ENCODE measurements at regions not wholly inside any gene's neighbourhood (a gene's known extent, or its start where the extent isn't known, plus 50 kb on each side); places are given as distances from the start of the nearest gene placed in this dataset.

GRCh38 chr16:82506692-82507670, 119.8 kb upstream of the CDH13 start:
- H3K27me3 ChIP-seq (ENCODE audit: control insufficient read depth in 1 of 2, insufficient read depth in 2 of 2, low read length in 2 of 2), result peaks cover 0 to 3% of the 10 kb centered on the region in 2 donors
- 66 to 72% methylated on average over 19 of the region's 19 CpGs for WGBS, 2 donors

GRCh38 chr16:82504836-82505235, 121.9 kb upstream of the CDH13 start:
- H3K36me3 ChIP-seq (ENCODE audit: control insufficient read depth in 2 of 2, insufficient read depth in 2 of 2, low read length in 1 of 2), result no peaks in the 10 kb centered on the region
- peaks cover 0 to 3% of the 10 kb centered on the region in 2 donors for H3K27me3 ChIP-seq (ENCODE audit: control insufficient read depth in 1 of 2, insufficient read depth in 2 of 2, low read length in 2 of 2)
- 50 to 53% methylated on average over 8 of the region's 8 CpGs for WGBS, 2 donors
- H3K27ac ChIP-seq (ENCODE audit: low read depth in 2 of 2, low read length in 1 of 2), result no peak overlapping the region
- H3K4me3 ChIP-seq (ENCODE audit: low read depth in 1 of 2, low read length in 2 of 2), result no peak overlapping the region
- no peaks in the 10 kb centered on the region for H3K4me1 ChIP-seq (ENCODE audit: control insufficient read depth in 2 of 2, insufficient read depth in 2 of 2, low read length in 1 of 2)
- peaks cover 11 to 12% of the 10 kb centered on the region in 2 donors for H3K9me3 ChIP-seq (ENCODE audit: control insufficient read depth in 2 of 2, insufficient read depth in 1 of 2, low read depth in 1 of 2, low read length in 1 of 2)

More at GRCh38 chr16:82506692-82507670, 119.8 kb upstream of the CDH13 start:
- no peaks in the 10 kb centered on the region for H3K36me3 ChIP-seq (ENCODE audit: control insufficient read depth in 2 of 2, insufficient read depth in 2 of 2, low read length in 1 of 2)
- H3K27ac ChIP-seq (ENCODE audit: low read depth in 2 of 2, low read length in 1 of 2), result no peak overlapping the region
- H3K4me1 ChIP-seq (ENCODE audit: control insufficient read depth in 2 of 2, insufficient read depth in 2 of 2, low read length in 1 of 2), result no peaks in the 10 kb centered on the region
- H3K4me3 ChIP-seq (ENCODE audit: low read depth in 1 of 2, low read length in 2 of 2), result no peak overlapping the region
- H3K9me3 ChIP-seq (ENCODE audit: control insufficient read depth in 2 of 2, insufficient read depth in 1 of 2, low read depth in 1 of 2, low read length in 1 of 2), result peaks cover 11 to 12% of the 10 kb centered on the region in 2 donors

GRCh38 chr16:82499302-82499701, 127.5 kb upstream of the CDH13 start:
- Histone ChIP-seq H3K4me1 (ENCODE audit: control insufficient read depth in 2 of 2, insufficient read depth in 2 of 2, low read length in 1 of 2) (no peaks in the 10 kb centered on the region), H3K27me3 (ENCODE audit: control insufficient read depth in 1 of 2, insufficient read depth in 2 of 2, low read length in 2 of 2) (no peaks in the 10 kb centered on the region), H3K27ac (ENCODE audit: low read depth in 2 of 2, low read length in 1 of 2) (no peak overlapping the region), H3K4me3 (ENCODE audit: low read depth in 1 of 2, low read length in 2 of 2) (no peak overlapping the region), H3K36me3 (ENCODE audit: control insufficient read depth in 2 of 2, insufficient read depth in 2 of 2, low read length in 1 of 2) (no peaks in the 10 kb centered on the region), H3K9me3 (ENCODE audit: control insufficient read depth in 2 of 2, insufficient read depth in 1 of 2, low read depth in 1 of 2, low read length in 1 of 2) (no peaks in the 10 kb centered on the region)
- WGBS, 2 donors, result 65 to 71% methylated on average over 4 of the region's 4 CpGs

- Histone ChIP-seq H3K9me3 (ENCODE audit: control insufficient read depth in 2 of 2, insufficient read depth in 1 of 2, low read depth in 1 of 2, low read length in 1 of 2) (no peaks in the 10 kb centered on the region), H3K27ac (ENCODE audit: low read depth in 2 of 2, low read length in 1 of 2) (no peak overlapping the region), H3K4me3 (ENCODE audit: low read depth in 1 of 2, low read length in 2 of 2) (no peak overlapping the region), H3K27me3 (ENCODE audit: control insufficient read depth in 1 of 2, insufficient read depth in 2 of 2, low read length in 2 of 2) (no peaks in the 10 kb centered on the region), H3K4me1 (ENCODE audit: control insufficient read depth in 2 of 2, insufficient read depth in 2 of 2, low read length in 1 of 2) (no peaks in the 10 kb centered on the region), H3K36me3 (ENCODE audit: control insufficient read depth in 2 of 2, insufficient read depth in 2 of 2, low read length in 1 of 2) (no peaks in the 10 kb centered on the region)
- WGBS, 2 donors, result 51 to 58% methylated on average over 4 of the region's 4 CpGs
These were observed 129.6 kb upstream of the CDH13 start for GRCh38 chr16:82497139-82497538.

- H3K9me3 ChIP-seq (ENCODE audit: control insufficient read depth in 2 of 2, insufficient read depth in 1 of 2, low read depth in 1 of 2, low read length in 1 of 2), result no peaks in the 10 kb centered on the region
- no peaks in the 10 kb centered on the region for H3K4me1 ChIP-seq (ENCODE audit: control insufficient read depth in 2 of 2, insufficient read depth in 2 of 2, low read length in 1 of 2)
These were observed 138.3 kb upstream of the CDH13 start for GRCh38 chr16:82488460-82488859.

GRCh38 chr16:82481455-82481854, 145.3 kb upstream of the CDH13 start:
- H3K4me3 ChIP-seq (ENCODE audit: low read depth in 1 of 2, low read length in 2 of 2), result no peak overlapping the region
- WGBS, 2 donors, result 39 to 47% methylated on average over 3 of the region's 3 CpGs
- no peaks in the 10 kb centered on the region for H3K27me3 ChIP-seq (ENCODE audit: control insufficient read depth in 1 of 2, insufficient read depth in 2 of 2, low read length in 2 of 2)
- no peak overlapping the region for H3K27ac ChIP-seq (ENCODE audit: low read depth in 2 of 2, low read length in 1 of 2)
- no peaks in the 10 kb centered on the region for H3K4me1 ChIP-seq (ENCODE audit: control insufficient read depth in 2 of 2, insufficient read depth in 2 of 2, low read length in 1 of 2)
- no peaks in the 10 kb centered on the region for H3K36me3 ChIP-seq (ENCODE audit: control insufficient read depth in 2 of 2, insufficient read depth in 2 of 2, low read length in 1 of 2)
- H3K9me3 ChIP-seq (ENCODE audit: control insufficient read depth in 2 of 2, insufficient read depth in 1 of 2, low read depth in 1 of 2, low read length in 1 of 2), result peaks cover 0 to 2% of the 10 kb centered on the region in 2 donors

More at GRCh38 chr16:82488460-82488859, 138.3 kb upstream of the CDH13 start:
- Histone ChIP-seq H3K4me3 (ENCODE audit: low read depth in 1 of 2, low read length in 2 of 2) (no peak overlapping the region), H3K36me3 (ENCODE audit: control insufficient read depth in 2 of 2, insufficient read depth in 2 of 2, low read length in 1 of 2) (no peaks in the 10 kb centered on the region), H3K27me3 (ENCODE audit: control insufficient read depth in 1 of 2, insufficient read depth in 2 of 2, low read length in 2 of 2) (no peaks in the 10 kb centered on the region), H3K27ac (ENCODE audit: low read depth in 2 of 2, low read length in 1 of 2) (no peak overlapping the region)
- 78 to 89% methylated on average over 4 of the region's 4 CpGs for WGBS, 2 donors

GRCh38 chr16:82476786-82477185, 150.0 kb upstream of the CDH13 start:
- Histone ChIP-seq H3K27ac (ENCODE audit: low read depth in 2 of 2, low read length in 1 of 2) (no peak overlapping the region), H3K9me3 (ENCODE audit: control insufficient read depth in 2 of 2, insufficient read depth in 1 of 2, low read depth in 1 of 2, low read length in 1 of 2) (peaks cover 0 to 3% of the 10 kb centered on the region in 2 donors), H3K27me3 (ENCODE audit: control insufficient read depth in 1 of 2, insufficient read depth in 2 of 2, low read length in 2 of 2) (no peaks in the 10 kb centered on the region), H3K36me3 (ENCODE audit: control insufficient read depth in 2 of 2, insufficient read depth in 2 of 2, low read length in 1 of 2) (no peaks in the 10 kb centered on the region), H3K4me1 (ENCODE audit: control insufficient read depth in 2 of 2, insufficient read depth in 2 of 2, low read length in 1 of 2) (no peaks in the 10 kb centered on the region), H3K4me3 (ENCODE audit: low read depth in 1 of 2, low read length in 2 of 2) (no peak overlapping the region)
- WGBS, 2 donors, result 72 to 77% methylated on average over 5 of the region's 5 CpGs

GRCh38 chr16:82470620-82471152, 156.1 kb upstream of the CDH13 start:
- 41 to 50% methylated on average over 8 of the region's 8 CpGs for WGBS, 2 donors
- no peak overlapping the region for H3K27ac ChIP-seq (ENCODE audit: low read depth in 2 of 2, low read length in 1 of 2)
- H3K36me3 ChIP-seq (ENCODE audit: control insufficient read depth in 2 of 2, insufficient read depth in 2 of 2, low read length in 1 of 2), result no peaks in the 10 kb centered on the region
- no peak overlapping the region for H3K4me3 ChIP-seq (ENCODE audit: low read depth in 1 of 2, low read length in 2 of 2)
- H3K9me3 ChIP-seq (ENCODE audit: control insufficient read depth in 2 of 2, insufficient read depth in 1 of 2, low read depth in 1 of 2, low read length in 1 of 2), result peaks cover 0 to 3% of the 10 kb centered on the region in 2 donors
- no peaks in the 10 kb centered on the region for H3K4me1 ChIP-seq (ENCODE audit: control insufficient read depth in 2 of 2, insufficient read depth in 2 of 2, low read length in 1 of 2)
- no peaks in the 10 kb centered on the region for H3K27me3 ChIP-seq (ENCODE audit: control insufficient read depth in 1 of 2, insufficient read depth in 2 of 2, low read length in 2 of 2)

GRCh38 chr16:82470016-82470415, 156.8 kb upstream of the CDH13 start:
- no peaks in the 10 kb centered on the region for H3K4me1 ChIP-seq (ENCODE audit: control insufficient read depth in 2 of 2, insufficient read depth in 2 of 2, low read length in 1 of 2)
- H3K4me3 ChIP-seq (ENCODE audit: low read depth in 1 of 2, low read length in 2 of 2), result no peak overlapping the region
- no peaks in the 10 kb centered on the region for H3K36me3 ChIP-seq (ENCODE audit: control insufficient read depth in 2 of 2, insufficient read depth in 2 of 2, low read length in 1 of 2)
- WGBS, 2 donors, result 62 to 65% methylated on average over 7 of the region's 7 CpGs
- H3K27ac ChIP-seq (ENCODE audit: low read depth in 2 of 2, low read length in 1 of 2), result no peak overlapping the region
- peaks cover 0 to 3% of the 10 kb centered on the region in 2 donors for H3K9me3 ChIP-seq (ENCODE audit: control insufficient read depth in 2 of 2, insufficient read depth in 1 of 2, low read depth in 1 of 2, low read length in 1 of 2)
- H3K27me3 ChIP-seq (ENCODE audit: control insufficient read depth in 1 of 2, insufficient read depth in 2 of 2, low read length in 2 of 2), result no peaks in the 10 kb centered on the region
